ENCODE measurements at regions not wholly inside any gene's neighbourhood (a gene's known extent, or its start where the extent isn't known, plus 50 kb on each side); places are given as distances from the start of the nearest gene placed in this dataset.

DNA sequence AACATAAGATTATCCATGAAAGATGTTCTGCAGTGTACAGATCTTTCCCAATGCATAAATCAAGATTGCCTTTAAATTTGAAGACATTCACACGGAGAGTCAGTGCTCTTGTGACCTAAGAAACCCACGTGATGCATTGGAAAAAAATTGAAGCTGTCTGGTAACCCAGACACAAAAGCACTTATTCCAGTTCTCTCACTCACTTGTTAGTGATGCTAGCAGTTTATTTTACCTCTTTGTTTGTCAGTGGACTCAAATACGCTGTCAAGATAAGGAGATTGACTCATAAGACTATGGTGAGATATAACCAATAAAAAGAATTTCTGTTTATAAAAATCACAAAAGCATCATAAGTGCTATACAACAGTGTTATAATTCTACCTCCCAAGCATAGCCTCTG, 245.8 kb upstream of the SMIM31 start:
- no peak for TF ChIP-seq CTCF (IDR thresholded peaks at IDR 0.05; ENCODE audit: insufficient read depth, low read length, missing control alignments)
- ChIA-PET CTCF (no interaction called here), POLR2A (no interaction called here)
- no peak for DNase-seq (ENCODE audit: low read depth, low spot score)
- H3K4me3 ChIP-seq (ENCODE audit: low read depth, low read length): no peak overlapping the region

GRCh38 chr4:164508771-164509170, 245.2 kb upstream of the SMIM31 start:
- ChIA-PET CTCF (no interaction called here), POLR2A (no interaction called here)
- no peak for DNase-seq (ENCODE audit: low read depth, low spot score)
- no peak for TF ChIP-seq CTCF (IDR thresholded peaks at IDR 0.05; ENCODE audit: insufficient read depth, low read length, missing control alignments)
- no peak overlapping the region for H3K4me3 ChIP-seq (ENCODE audit: low read depth, low read length)

GRCh38 chr4:164509951-164510350, 244.0 kb upstream of the SMIM31 start:
- ChIA-PET CTCF (no interaction called here), POLR2A (no interaction called here)
- H3K4me3 ChIP-seq (ENCODE audit: low read depth, low read length): no peak overlapping the region
- DNase-seq (ENCODE audit: low read depth, low spot score): no peak
- no peak for TF ChIP-seq CTCF (IDR thresholded peaks at IDR 0.05; ENCODE audit: insufficient read depth, low read length, missing control alignments)

- DNase-seq (ENCODE audit: low read depth, low spot score): no peak
- TF ChIP-seq CTCF (IDR thresholded peaks at IDR 0.05; ENCODE audit: insufficient read depth, low read length, missing control alignments): no peak
- no peak overlapping the region for H3K4me3 ChIP-seq (ENCODE audit: low read depth, low read length)
- POLR2A ChIA-PET: no interaction called here
- CTCF ChIA-PET: no interaction called here
Measured at GRCh38 chr4:164512124-164512523, 241.8 kb upstream of the SMIM31 start.

DNA sequence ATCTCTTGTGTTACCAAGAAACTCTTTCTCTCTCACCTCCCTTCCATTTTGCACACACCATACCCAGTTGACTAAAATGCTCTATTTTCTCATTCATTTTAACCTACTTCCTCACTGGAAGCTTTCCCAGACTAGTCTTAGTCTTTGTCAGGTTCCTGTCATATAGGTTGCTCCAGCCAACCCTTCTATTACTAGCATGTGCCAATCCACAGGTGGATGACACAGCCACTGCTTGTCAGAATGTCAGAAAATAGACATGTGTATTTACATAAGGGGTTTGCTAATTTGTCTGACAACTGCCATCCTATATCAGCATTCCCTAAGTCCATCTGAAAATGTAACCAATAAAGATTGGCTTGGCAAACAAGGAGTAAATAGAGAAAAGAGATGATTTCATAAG, 239.2 kb upstream of the SMIM31 start:
- no peak for DNase-seq (ENCODE audit: low read depth, low spot score)
- ChIA-PET POLR2A (no interaction called here), CTCF (no interaction called here)
- TF ChIP-seq CTCF (IDR thresholded peaks at IDR 0.05; ENCODE audit: insufficient read depth, low read length, missing control alignments): no peak
- no peak overlapping the region for H3K4me3 ChIP-seq (ENCODE audit: low read depth, low read length)

GRCh38 chr4:164524789-164525188, 229.1 kb upstream of the SMIM31 start:
- ChIA-PET POLR2A (no interaction called here), CTCF (no interaction called here)
- no peak for TF ChIP-seq CTCF (IDR thresholded peaks at IDR 0.05; ENCODE audit: insufficient read depth, low read length, missing control alignments)
- DNase-seq (ENCODE audit: low read depth, low spot score): no peak
- H3K4me3 ChIP-seq (ENCODE audit: low read depth, low read length): no peak overlapping the region

Data from AG04449 (cell line).